ENCODE measurements at regions not wholly inside any gene's neighbourhood (a gene's known extent, or its start where the extent isn't known, plus 50 kb on each side); places are given as distances from the start of the nearest gene placed in this dataset.

DNA sequence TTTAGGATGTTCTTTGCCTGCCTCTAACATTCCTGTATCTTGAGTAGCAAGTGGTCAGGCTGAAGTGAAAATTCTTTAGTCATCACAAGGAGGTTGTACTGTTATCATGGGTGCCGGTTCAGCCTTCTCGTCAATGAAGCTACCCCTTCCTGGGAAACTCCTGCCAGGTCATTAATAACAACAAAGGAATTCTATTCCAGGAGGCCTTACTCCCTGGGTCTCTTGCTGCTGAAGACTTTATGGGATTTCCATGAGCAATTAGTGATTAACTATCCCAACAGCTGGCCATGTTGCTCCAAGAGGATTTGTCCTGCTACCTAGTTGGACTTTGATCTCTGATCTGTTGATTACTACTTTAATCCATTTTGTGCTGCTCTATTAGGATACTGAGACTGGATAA lies 62.7 kb upstream of the ELOVL5 start:
- Histone ChIP-seq H3K9me3 (ENCODE audit: low read length) (no peaks in the 10 kb centered on the region), H3K9ac (ENCODE audit: low read length) (no peak overlapping the region), H3K27ac (ENCODE audit: low read length) (no peak overlapping the region), H3K79me2 (replicated peaks; ENCODE audit: insufficient read depth, low read length) (no peaks in the 10 kb centered on the region), H3F3A (ENCODE audit: insufficient read depth, low read length, poor library complexity, severe bottlenecking) (no peaks in the 10 kb centered on the region), H3K27me3 (ENCODE audit: insufficient read depth, low read depth, low read length) (no peaks in the 10 kb centered on the region), H4K20me1 (ENCODE audit: insufficient read depth) (no peaks in the 10 kb centered on the region), H2AFZ (ENCODE audit: low read depth, low read length) (no peak overlapping the region), H3K9me2 (ENCODE audit: insufficient read depth, low read length) (no peaks in the 10 kb centered on the region), H3K4me3 (ENCODE audit: low read length) (no peak overlapping the region), H3K4me2 (ENCODE audit: low read length) (no peak overlapping the region), H3K36me3 (ENCODE audit: insufficient read depth, low read length) (no peaks in the 10 kb centered on the region)
- TF ChIP-seq RAD21 (conservative IDR thresholded peaks at IDR 0.05) = no peak
- TF ChIP-seq MXI1 (conservative IDR thresholded peaks at IDR 0.05; ENCODE audit: poor library complexity, severe bottlenecking) = no peak
- no peak for TF ChIP-seq SMC3 (conservative IDR thresholded peaks at IDR 0.05; ENCODE audit: poor library complexity)
- TF ChIP-seq, protein P1, sequence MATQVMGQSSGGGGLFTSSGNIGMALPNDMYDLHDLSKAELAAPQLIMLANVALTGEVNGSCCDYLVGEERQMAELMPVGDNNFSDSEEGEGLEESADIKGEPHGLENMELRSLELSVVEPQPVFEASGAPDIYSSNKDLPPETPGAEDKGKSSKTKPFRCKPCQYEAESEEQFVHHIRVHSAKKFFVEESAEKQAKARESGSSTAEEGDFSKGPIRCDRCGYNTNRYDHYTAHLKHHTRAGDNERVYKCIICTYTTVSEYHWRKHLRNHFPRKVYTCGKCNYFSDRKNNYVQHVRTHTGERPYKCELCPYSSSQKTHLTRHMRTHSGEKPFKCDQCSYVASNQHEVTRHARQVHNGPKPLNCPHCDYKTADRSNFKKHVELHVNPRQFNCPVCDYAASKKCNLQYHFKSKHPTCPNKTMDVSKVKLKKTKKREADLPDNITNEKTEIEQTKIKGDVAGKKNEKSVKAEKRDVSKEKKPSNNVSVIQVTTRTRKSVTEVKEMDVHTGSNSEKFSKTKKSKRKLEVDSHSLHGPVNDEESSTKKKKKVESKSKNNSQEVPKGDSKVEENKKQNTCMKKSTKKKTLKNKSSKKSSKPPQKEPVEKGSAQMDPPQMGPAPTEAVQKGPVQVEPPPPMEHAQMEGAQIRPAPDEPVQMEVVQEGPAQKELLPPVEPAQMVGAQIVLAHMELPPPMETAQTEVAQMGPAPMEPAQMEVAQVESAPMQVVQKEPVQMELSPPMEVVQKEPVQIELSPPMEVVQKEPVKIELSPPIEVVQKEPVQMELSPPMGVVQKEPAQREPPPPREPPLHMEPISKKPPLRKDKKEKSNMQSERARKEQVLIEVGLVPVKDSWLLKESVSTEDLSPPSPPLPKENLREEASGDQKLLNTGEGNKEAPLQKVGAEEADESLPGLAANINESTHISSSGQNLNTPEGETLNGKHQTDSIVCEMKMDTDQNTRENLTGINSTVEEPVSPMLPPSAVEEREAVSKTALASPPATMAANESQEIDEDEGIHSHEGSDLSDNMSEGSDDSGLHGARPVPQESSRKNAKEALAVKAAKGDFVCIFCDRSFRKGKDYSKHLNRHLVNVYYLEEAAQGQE (IDR thresholded peaks at IDR 0.05; ENCODE audit: borderline replicate concordance) = no peak
- no peak for TF ChIP-seq EZH2 (IDR thresholded peaks at IDR 0.05; ENCODE audit: borderline replicate concordance, insufficient read depth, low read length, poor library complexity, severe bottlenecking)
- no peak for TF ChIP-seq TAF1 (IDR thresholded peaks at IDR 0.05; ENCODE audit: low read depth)
- TF ChIP-seq POLR2AphosphoS5 (IDR thresholded peaks at IDR 0.05) = no peak
- TF ChIP-seq EP300 (conservative IDR thresholded peaks at IDR 0.05; ENCODE audit: poor library complexity, severe bottlenecking) = no peak
- TF ChIP-seq, protein P2, sequence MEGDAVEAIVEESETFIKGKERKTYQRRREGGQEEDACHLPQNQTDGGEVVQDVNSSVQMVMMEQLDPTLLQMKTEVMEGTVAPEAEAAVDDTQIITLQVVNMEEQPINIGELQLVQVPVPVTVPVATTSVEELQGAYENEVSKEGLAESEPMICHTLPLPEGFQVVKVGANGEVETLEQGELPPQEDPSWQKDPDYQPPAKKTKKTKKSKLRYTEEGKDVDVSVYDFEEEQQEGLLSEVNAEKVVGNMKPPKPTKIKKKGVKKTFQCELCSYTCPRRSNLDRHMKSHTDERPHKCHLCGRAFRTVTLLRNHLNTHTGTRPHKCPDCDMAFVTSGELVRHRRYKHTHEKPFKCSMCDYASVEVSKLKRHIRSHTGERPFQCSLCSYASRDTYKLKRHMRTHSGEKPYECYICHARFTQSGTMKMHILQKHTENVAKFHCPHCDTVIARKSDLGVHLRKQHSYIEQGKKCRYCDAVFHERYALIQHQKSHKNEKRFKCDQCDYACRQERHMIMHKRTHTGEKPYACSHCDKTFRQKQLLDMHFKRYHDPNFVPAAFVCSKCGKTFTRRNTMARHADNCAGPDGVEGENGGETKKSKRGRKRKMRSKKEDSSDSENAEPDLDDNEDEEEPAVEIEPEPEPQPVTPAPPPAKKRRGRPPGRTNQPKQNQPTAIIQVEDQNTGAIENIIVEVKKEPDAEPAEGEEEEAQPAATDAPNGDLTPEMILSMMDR (IDR thresholded peaks at IDR 0.05; ENCODE audit: poor library complexity, severe bottlenecking) = no peak

DNA sequence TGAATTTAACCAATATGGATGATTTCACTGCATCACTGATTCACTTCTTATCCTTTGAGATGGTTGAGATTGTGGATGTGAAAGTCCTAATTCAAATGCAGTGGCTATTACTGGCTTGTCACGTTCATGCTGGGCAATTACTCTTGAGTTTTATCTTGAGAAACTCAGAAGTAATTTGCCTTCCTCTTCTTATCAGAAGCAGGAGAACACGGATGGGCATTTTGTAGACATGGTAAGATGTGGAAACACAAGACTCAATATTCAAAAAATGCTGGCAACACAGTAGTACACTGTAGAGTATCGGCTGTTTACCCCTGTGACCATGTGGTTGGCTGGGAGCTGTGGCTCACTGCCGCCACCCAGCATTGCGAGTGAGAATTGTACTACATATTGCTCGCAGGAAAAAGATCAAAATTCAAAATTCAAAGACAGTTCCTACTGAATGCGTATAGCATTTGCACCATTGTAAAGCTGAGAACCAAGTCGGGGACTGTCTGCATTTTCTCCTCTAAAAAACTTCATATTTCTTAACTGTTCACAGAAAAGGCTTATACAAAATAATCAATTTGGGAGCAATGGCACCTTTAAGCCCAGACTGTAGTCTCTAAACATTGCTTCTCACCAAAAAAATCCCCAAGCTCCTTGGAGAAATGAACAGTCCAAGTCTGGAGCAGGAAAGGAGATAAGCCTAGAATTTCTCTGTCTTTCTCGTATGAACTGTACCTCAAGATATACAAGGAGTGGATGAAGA lies 61.9 kb upstream of the ELOVL5 start:
- TF ChIP-seq POLR2AphosphoS5 (IDR thresholded peaks at IDR 0.05) (no peak), SMC3 (conservative IDR thresholded peaks at IDR 0.05; ENCODE audit: poor library complexity) (no peak), EZH2 (IDR thresholded peaks at IDR 0.05; ENCODE audit: borderline replicate concordance, insufficient read depth, low read length, poor library complexity, severe bottlenecking) (no peak), MXI1 (conservative IDR thresholded peaks at IDR 0.05; ENCODE audit: poor library complexity, severe bottlenecking) (no peak), TAF1 (IDR thresholded peaks at IDR 0.05; ENCODE audit: low read depth) (no peak), RAD21 (conservative IDR thresholded peaks at IDR 0.05) (no peak)
- TF ChIP-seq, protein P1 (IDR thresholded peaks at IDR 0.05; ENCODE audit: borderline replicate concordance) = no peak
- TF ChIP-seq, protein P2 (IDR thresholded peaks at IDR 0.05; ENCODE audit: poor library complexity, severe bottlenecking) = peak; percentile 22
- Histone ChIP-seq H4K20me1 (ENCODE audit: insufficient read depth) (no peaks in the 10 kb centered on the region), H3K79me2 (replicated peaks; ENCODE audit: insufficient read depth, low read length) (no peaks in the 10 kb centered on the region), H3K9me3 (ENCODE audit: low read length) (no peaks in the 10 kb centered on the region), H3K27ac (ENCODE audit: low read length) (no peak overlapping the region), H3F3A (ENCODE audit: insufficient read depth, low read length, poor library complexity, severe bottlenecking) (no peaks in the 10 kb centered on the region), H3K9ac (ENCODE audit: low read length) (no peak overlapping the region), H3K4me2 (ENCODE audit: low read length) (no peak overlapping the region), H3K36me3 (ENCODE audit: insufficient read depth, low read length) (no peaks in the 10 kb centered on the region), H2AFZ (ENCODE audit: low read depth, low read length) (no peak overlapping the region), H3K9me2 (ENCODE audit: insufficient read depth, low read length) (no peaks in the 10 kb centered on the region), H3K27me3 (ENCODE audit: insufficient read depth, low read depth, low read length) (no peaks in the 10 kb centered on the region), H3K4me3 (ENCODE audit: low read length) (no peak overlapping the region)

All from neural cell (in vitro differentiated cells).